ENCODE measurements at regions not wholly inside any gene's neighbourhood (a gene's known extent, or its start where the extent isn't known, plus 50 kb on each side); places are given as distances from the start of the nearest gene placed in this dataset.

GRCh38 chr14:58865514-58866281 is 227.9 kb downstream of the DACT1 start:
- Histone ChIP-seq H3K4me1 (ENCODE audit: control insufficient read depth, low read length) (no peaks in the 10 kb centered on the region), H3K36me3 (ENCODE audit: control insufficient read depth, low read length) (no peaks in the 10 kb centered on the region), H3K27me3 (ENCODE audit: control insufficient read depth, low read length) (no peaks in the 10 kb centered on the region), H3K79me2 (ENCODE audit: control insufficient read depth, low read length) (no peaks in the 10 kb centered on the region), H4K20me1 (ENCODE audit: control insufficient read depth, insufficient read depth, low read depth, low read length) (no peaks in the 10 kb centered on the region), H3K9me2 (replicated peaks; ENCODE audit: control insufficient read depth, low read length) (no peaks in the 10 kb centered on the region), H3F3A (ENCODE audit: control insufficient read depth, insufficient read depth) (no peaks in the 10 kb centered on the region), H3K4me3 (ENCODE audit: low read length) (no peak overlapping the region), H3K27ac (ENCODE audit: low read depth, low read length) (no peak overlapping the region), H3K4me2 (ENCODE audit: low read length) (no peak overlapping the region), H3K9me3 (ENCODE audit: control insufficient read depth, insufficient read depth, low read length) (no peaks in the 10 kb centered on the region)
- TF ChIP-seq CTCF (IDR thresholded peaks at IDR 0.05; ENCODE audit: low read depth, low read length, poor library complexity, severe bottlenecking): no peak
- no peak for TF ChIP-seq EZH2phosphoT487 (IDR thresholded peaks at IDR 0.05; ENCODE audit: borderline replicate concordance, low read length)

GRCh38 chr14:58866391-58866790 is 228.6 kb downstream of the DACT1 start:
- no peaks in the 10 kb centered on the region for H3K9me2 ChIP-seq (replicated peaks; ENCODE audit: control insufficient read depth, low read length)
- TF ChIP-seq CTCF (IDR thresholded peaks at IDR 0.05; ENCODE audit: low read depth, low read length, poor library complexity, severe bottlenecking): no peak
- TF ChIP-seq EZH2phosphoT487 (IDR thresholded peaks at IDR 0.05; ENCODE audit: borderline replicate concordance, low read length): no peak
- no peak overlapping the region for H3K4me3 ChIP-seq (ENCODE audit: low read length)
- H3F3A ChIP-seq (ENCODE audit: control insufficient read depth, insufficient read depth): no peaks in the 10 kb centered on the region
- no peak overlapping the region for H3K27ac ChIP-seq (ENCODE audit: low read depth, low read length)
- H4K20me1 ChIP-seq (ENCODE audit: control insufficient read depth, insufficient read depth, low read depth, low read length): no peaks in the 10 kb centered on the region
- H3K4me1 ChIP-seq (ENCODE audit: control insufficient read depth, low read length): no peaks in the 10 kb centered on the region
- no peaks in the 10 kb centered on the region for H3K36me3 ChIP-seq (ENCODE audit: control insufficient read depth, low read length)
- H3K27me3 ChIP-seq (ENCODE audit: control insufficient read depth, low read length): no peaks in the 10 kb centered on the region
- H3K79me2 ChIP-seq (ENCODE audit: control insufficient read depth, low read length): no peaks in the 10 kb centered on the region
- no peak overlapping the region for H3K4me2 ChIP-seq (ENCODE audit: low read length)
- H3K9me3 ChIP-seq (ENCODE audit: control insufficient read depth, insufficient read depth, low read length): no peaks in the 10 kb centered on the region

GRCh38 chr14:58870961-58871360 is 233.2 kb downstream of the DACT1 start:
- Histone ChIP-seq H3K4me3 (ENCODE audit: low read length) (no peak overlapping the region), H3K4me1 (ENCODE audit: control insufficient read depth, low read length) (no peaks in the 10 kb centered on the region), H3K9me3 (ENCODE audit: control insufficient read depth, insufficient read depth, low read length) (no peaks in the 10 kb centered on the region), H3K9me2 (replicated peaks; ENCODE audit: control insufficient read depth, low read length) (no peaks in the 10 kb centered on the region), H3K4me2 (ENCODE audit: low read length) (no peak overlapping the region), H3K79me2 (ENCODE audit: control insufficient read depth, low read length) (no peaks in the 10 kb centered on the region), H3F3A (ENCODE audit: control insufficient read depth, insufficient read depth) (no peaks in the 10 kb centered on the region), H4K20me1 (ENCODE audit: control insufficient read depth, insufficient read depth, low read depth, low read length) (no peaks in the 10 kb centered on the region), H3K27me3 (ENCODE audit: control insufficient read depth, low read length) (no peaks in the 10 kb centered on the region), H3K27ac (ENCODE audit: low read depth, low read length) (no peak overlapping the region), H3K36me3 (ENCODE audit: control insufficient read depth, low read length) (no peaks in the 10 kb centered on the region)
- no peak for TF ChIP-seq EZH2phosphoT487 (IDR thresholded peaks at IDR 0.05; ENCODE audit: borderline replicate concordance, low read length)
- TF ChIP-seq CTCF (IDR thresholded peaks at IDR 0.05; ENCODE audit: low read depth, low read length, poor library complexity, severe bottlenecking): no peak

Data from DOHH2 (cell line).